K562 (cell line): ENCODE measurements at regions not wholly inside any gene's neighbourhood (a gene's known extent, or its start where the extent isn't known, plus 50 kb on each side); places are given as distances from the start of the nearest gene placed in this dataset.

Source experiments
- ATAC-seq: fragments of 200-7000 bp; cut with Tn5 transposase; 3 replicates; pipeline ENCODE4 v1.9.1; 2020; ENCODE audit warnings: moderate library complexity
- BruUV-seq: library from RNA; stranded (reverse); fragments of 400-500 nt; replicated peaks from 2 replicates; lab custom pipeline; 2021; lab: Mats Ljungman, UMichigan
- CTCF ChIA-PET: fragments of 300-600 bp; formaldehyde crosslinking; extraction: SDS; loops from one replicate; lab custom pipeline; 2021; ENCODE audit warnings: low intra/inter-chr PET ratio; lab: Yijun Ruan, JAX
- POLR2A ChIA-PET: fragments of 300-600, 350-650 bp; sonication (Branson Sonifier 250); formaldehyde crosslinking; extraction: SDS; loops from one replicate; lab custom pipeline; 2021; ENCODE audit warnings: antibody characterized with exemption, inconsistent platforms; lab: Yijun Ruan, JAX
- DNase-seq, 4 experiments: peaks; one replicate each; pipeline versions ENCODE4 v3.0.0 to v3.0.0-alpha.2; 2011 to 2018; ENCODE audit warnings: low spot score in 3 of 4, mixed read lengths in 3 of 4; ENCODE audit errors: extremely low read depth in 1 of 4
- FAIRE-seq: peaks from 2 replicates; lab custom pipeline; 2011; peaks lifted over from hg19 to GRCh38; lab: Jason Lieb, UNC
- H2AFZ ChIP-seq: 2 replicates; pipeline ENCODE4 v1.6.0; 2011; ENCODE audit warnings: low read depth, low read length, control low read depth, inconsistent platforms
- H3K27ac ChIP-seq: fragments of 200-600 bp; 3 replicates; pipeline ENCODE4 v1.8.0; 2011; ENCODE audit warnings: low read depth, mild to moderate bottlenecking, control low read depth, inconsistent platforms, low read length, moderate library complexity, mixed read lengths; ENCODE audit errors: extremely low read depth
- H3K27me3 ChIP-seq, 2 experiments: fragments of 300-600 bp in 1 of 2; 2 replicates in 1 of 2; 3 replicates in 1 of 2; pipeline versions ENCODE4 v1.6.0 to v1.8.0; 2011; ENCODE audit warnings: inconsistent platforms in 2 of 2, low read length in 2 of 2, mild to moderate bottlenecking in 1 of 2, mixed read lengths in 1 of 2, moderate library complexity in 1 of 2; ENCODE audit not compliant: control insufficient read depth in 2 of 2, insufficient read depth in 2 of 2
- H3K36me3 ChIP-seq: fragments of 300-600 bp; 3 replicates; pipeline ENCODE4 v1.8.0; 2011; ENCODE audit warnings: mild to moderate bottlenecking, low read length, inconsistent platforms; ENCODE audit not compliant: control insufficient read depth, insufficient read depth
- H3K4me1 ChIP-seq, 2 experiments: fragments of 200-600 bp in 1 of 2; replicated peaks in 1 of 2; 2 replicates in 1 of 2; 3 replicates in 1 of 2; pipeline versions ENCODE4 v1.5.1 to v1.8.0; 2011; ENCODE audit warnings: inconsistent platforms in 2 of 2, low read length in 2 of 2, mild to moderate bottlenecking in 1 of 2, mixed read lengths in 1 of 2, moderate library complexity in 1 of 2; ENCODE audit not compliant: control insufficient read depth in 2 of 2, insufficient read depth in 2 of 2
- H3K4me2 ChIP-seq: 2 replicates; pipeline ENCODE4 v1.6.1; 2011; ENCODE audit warnings: low read length, control low read depth, inconsistent platforms, mixed read lengths; ENCODE audit not compliant: insufficient read depth
- H3K4me3 ChIP-seq: fragments of 200-600 bp; sonication (generic), shearing (Covaris generic); 2 replicates; pipeline ENCODE4 v1.5.1; 2016; ENCODE audit warnings: control low read depth, inconsistent platforms
- H3K79me2 ChIP-seq: fragments of 200-600 bp; 3 replicates; pipeline ENCODE4 v1.8.0; 2011; ENCODE audit warnings: low read length, inconsistent platforms; ENCODE audit not compliant: control insufficient read depth, insufficient read depth
- H3K9ac ChIP-seq, 2 experiments: 2 replicates each; pipeline versions ENCODE4 v1.6.0 to v1.6.1; 2011; ENCODE audit warnings: low read depth in 2 of 2, low read length in 2 of 2, control low read depth in 1 of 2, inconsistent platforms in 1 of 2, mild to moderate bottlenecking in 1 of 2, mixed read lengths in 1 of 2; ENCODE audit not compliant: insufficient read depth in 1 of 2
- H3K9me1 ChIP-seq: one replicate; pipeline ENCODE4 v1.6.0; 2011; ENCODE audit warnings: inconsistent platforms, mild to moderate bottlenecking, low read length, moderate library complexity; ENCODE audit not compliant: control insufficient read depth, insufficient read depth
- H3K9me3 ChIP-seq: replicated peaks from 2 replicates; pipeline ENCODE4 v1.5.1; 2011; ENCODE audit warnings: low read depth, low read length, inconsistent platforms; ENCODE audit not compliant: control insufficient read depth, insufficient read depth
- H4K20me1 ChIP-seq: replicated peaks from 2 replicates; pipeline ENCODE4 v1.6.1; 2011; ENCODE audit warnings: low read length, inconsistent platforms, mixed read lengths; ENCODE audit not compliant: control insufficient read depth, insufficient read depth
- ETS2 ChIP-seq: IDR thresholded peaks from 2 replicates; pipeline ENCODE4 v1.6.1; 2016; ENCODE audit warnings: borderline replicate concordance, missing genetic modification characterization, mild to moderate bottlenecking, moderate library complexity, missing compliant biosample characterization; ENCODE audit not compliant: poor library complexity, severe bottlenecking
- FOXK2 ChIP-seq, 2 experiments: fragments of 450-650 bp; IDR thresholded peaks in 1 of 2; conservative IDR thresholded peaks in 1 of 2; 2 replicates each; pipeline ENCODE4 v1.6.1; 2016; ENCODE audit warnings: low read depth in 2 of 2, mild to moderate bottlenecking in 1 of 2
- MAFG ChIP-seq: fragments of 450-650 bp; conservative IDR thresholded peaks from 2 replicates; pipeline ENCODE4 v1.6.1; 2016; ENCODE audit warnings: missing genetic modification characterization, missing compliant biosample characterization
- POLR2AphosphoS2 ChIP-seq: IDR thresholded peaks from 2 replicates; pipeline ENCODE4 v1.6.1; 2012; ENCODE audit warnings: low read length, improper control_type of control experiment
- SRSF9 ChIP-seq: fragments of 200-400 bp; formaldehyde crosslinking; IDR thresholded peaks from 2 replicates; pipeline ENCODE4 v1.6.1; 2017; ENCODE audit warnings: low read depth, low read length, borderline replicate concordance
- WGBS: fragments of 100-300 bp; shearing (Covaris generic); methylation state at CpG from one replicate; pipeline ENCODE4 v1.1.6; 2016; ENCODE audit warnings: low coverage, mixed read lengths; ENCODE audit not compliant: insufficient coverage; ENCODE audit errors: missing lambda C conversion rate; 5-methylcytosine and 5-hydroxymethylcytosine counted together
- in situ Hi-C: fragments of 300-500 bp; cut with MboI; formaldehyde crosslinking; loops from 4 replicates; pipeline ENCODE4 v1.15.0; 2018; ENCODE audit warnings: inconsistent platforms, mixed read lengths
- intact Hi-C: fragments of 100-400 bp; cut with micrococcal nuclease; formaldehyde crosslinking; loops from 2 replicates; pipeline ENCODE4 v1.14.2; 2022
- TF ChIP-seq, protein P1 (sequence below): fragments of 250-450 bp; sonication (Bioruptor Pico); IDR thresholded peaks from 2 replicates; pipeline ENCODE4 v1.8.0; 2021; ENCODE audit warnings: moderate library complexity, mild to moderate bottlenecking, inconsistent platforms
- TF ChIP-seq, protein P2 (sequence below): fragments of 150-350 bp; IDR thresholded peaks from 2 replicates; pipeline ENCODE4 v1.6.1; 2014; ENCODE audit warnings: low read depth, mild to moderate bottlenecking, low read length, borderline replicate concordance

DNA sequence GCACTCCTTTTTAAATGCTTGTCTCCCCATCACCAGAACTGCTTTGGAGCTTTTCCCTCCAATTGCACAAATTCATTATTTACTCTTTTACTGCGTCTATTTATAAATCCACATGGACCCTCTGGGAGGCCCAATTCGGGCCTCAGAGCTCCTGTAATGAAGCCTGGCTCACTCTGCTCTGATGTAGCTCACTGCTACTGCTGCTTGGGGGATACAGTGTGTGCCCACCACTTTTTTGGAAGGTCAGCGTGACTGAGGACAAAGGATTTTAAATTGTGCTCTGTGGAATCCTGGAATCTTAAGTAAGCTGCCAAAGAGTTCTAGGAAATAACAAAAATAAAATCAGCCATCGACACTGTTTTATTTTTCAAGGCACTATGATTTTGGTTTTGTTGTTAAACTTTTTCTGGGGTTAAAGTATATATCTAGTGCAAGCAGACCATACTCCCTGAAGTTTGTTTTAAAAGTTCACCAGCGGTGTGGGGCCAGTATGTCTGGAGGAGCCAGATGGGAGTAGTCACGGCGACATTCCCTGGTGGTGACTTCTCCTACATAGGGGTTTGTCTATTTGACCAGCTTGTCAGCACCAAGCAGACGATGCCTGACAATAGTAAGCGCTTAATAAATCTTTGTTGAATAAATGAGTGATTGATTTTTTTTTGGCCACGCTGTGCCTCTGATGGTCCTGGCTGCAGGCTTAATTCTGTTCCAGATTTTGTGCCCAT lies 142.8 kb downstream of the TMEM38B start (continued):
- no peak for TF ChIP-seq ETS2
- no peak for TF ChIP-seq FOXK2 (conservative IDR thresholded peaks at IDR 0.05 in 1 of 2, IDR thresholded peaks at IDR 0.05 in 1 of 2; ENCODE audit: low read depth in 2 of 2)
- TF ChIP-seq SRSF9 = no peak
- TF ChIP-seq MAFG = no peak
- TF ChIP-seq POLR2AphosphoS2 = no peak
- TF ChIP-seq, protein P1, sequence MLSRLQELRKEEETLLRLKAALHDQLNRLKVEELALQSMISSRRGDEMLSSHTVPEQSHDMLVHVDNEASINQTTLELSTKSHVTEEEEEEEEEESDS = no peak

DNA sequence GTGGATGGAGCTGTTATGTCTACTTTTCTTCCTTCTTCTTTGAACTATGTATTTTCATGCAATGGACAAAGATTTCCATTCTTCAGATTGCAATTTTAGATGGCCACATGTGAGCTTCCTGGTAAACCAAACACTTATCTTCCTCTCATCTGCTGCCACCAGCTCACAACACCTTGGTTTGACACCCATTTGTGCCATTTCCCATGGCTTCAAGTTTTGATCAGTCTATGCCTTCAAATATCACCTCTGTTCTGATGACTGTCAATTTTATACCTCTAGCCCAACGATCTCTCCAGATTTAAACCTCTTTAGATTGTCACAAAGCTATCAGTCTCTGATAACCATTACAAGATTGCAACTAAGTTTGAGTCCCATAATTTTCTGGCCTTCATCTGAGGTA lies 147.2 kb downstream of the TMEM38B start:
- POLR2A ChIA-PET = interaction anchor here (0.6 to 0.7 kb wide), 3 partner anchors 43 to 132 kb away, joined by 3 to 4 read pairs (median 3); no protein-coding TSS in a partner anchor
- TF ChIP-seq, protein P2, sequence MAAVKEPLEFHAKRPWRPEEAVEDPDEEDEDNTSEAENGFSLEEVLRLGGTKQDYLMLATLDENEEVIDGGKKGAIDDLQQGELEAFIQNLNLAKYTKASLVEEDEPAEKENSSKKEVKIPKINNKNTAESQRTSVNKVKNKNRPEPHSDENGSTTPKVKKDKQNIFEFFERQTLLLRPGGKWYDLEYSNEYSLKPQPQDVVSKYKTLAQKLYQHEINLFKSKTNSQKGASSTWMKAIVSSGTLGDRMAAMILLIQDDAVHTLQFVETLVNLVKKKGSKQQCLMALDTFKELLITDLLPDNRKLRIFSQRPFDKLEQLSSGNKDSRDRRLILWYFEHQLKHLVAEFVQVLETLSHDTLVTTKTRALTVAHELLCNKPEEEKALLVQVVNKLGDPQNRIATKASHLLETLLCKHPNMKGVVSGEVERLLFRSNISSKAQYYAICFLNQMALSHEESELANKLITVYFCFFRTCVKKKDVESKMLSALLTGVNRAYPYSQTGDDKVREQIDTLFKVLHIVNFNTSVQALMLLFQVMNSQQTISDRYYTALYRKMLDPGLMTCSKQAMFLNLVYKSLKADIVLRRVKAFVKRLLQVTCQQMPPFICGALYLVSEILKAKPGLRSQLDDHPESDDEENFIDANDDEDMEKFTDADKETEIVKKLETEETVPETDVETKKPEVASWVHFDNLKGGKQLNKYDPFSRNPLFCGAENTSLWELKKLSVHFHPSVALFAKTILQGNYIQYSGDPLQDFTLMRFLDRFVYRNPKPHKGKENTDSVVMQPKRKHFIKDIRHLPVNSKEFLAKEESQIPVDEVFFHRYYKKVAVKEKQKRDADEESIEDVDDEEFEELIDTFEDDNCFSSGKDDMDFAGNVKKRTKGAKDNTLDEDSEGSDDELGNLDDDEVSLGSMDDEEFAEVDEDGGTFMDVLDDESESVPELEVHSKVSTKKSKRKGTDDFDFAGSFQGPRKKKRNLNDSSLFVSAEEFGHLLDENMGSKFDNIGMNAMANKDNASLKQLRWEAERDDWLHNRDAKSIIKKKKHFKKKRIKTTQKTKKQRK = no peak
- BruUV-seq = no TSS peak

More for the DNA sequence above, 147.2 kb downstream of the TMEM38B start:
- DNase-seq = no peak
- no peaks in the 10 kb centered on the region for H3K27me3 ChIP-seq
- CTCF ChIA-PET = interaction anchor here (2.6 kb wide), 1 partner anchor 40 kb away, joined by 24 read pairs; no protein-coding TSS in a partner anchor
- ATAC-seq = no peak
- no peaks in the 10 kb centered on the region for H3K4me1 ChIP-seq
- no peaks in the 10 kb centered on the region for H3K9me3 ChIP-seq
- WGBS = 0% methylated on average over 1 of the region's 1 CpG
- H3K9me1 ChIP-seq = no peaks in the 10 kb centered on the region
- no peak overlapping the region for H3K4me3 ChIP-seq
- in situ Hi-C loops (loop anchor here (25.0 kb wide), 1 partner anchor 229 kb away; no protein-coding TSS in a partner anchor), intact Hi-C loops (no loop called here)
- no peak overlapping the region for H3K4me2 ChIP-seq
- H3K36me3 ChIP-seq = no peaks in the 10 kb centered on the region
- no peak for FAIRE-seq
- no peak overlapping the region for H2AFZ ChIP-seq
- H4K20me1 ChIP-seq = no peaks in the 10 kb centered on the region
- H3K27ac ChIP-seq = no peak overlapping the region
- no peak overlapping the region for H3K9ac ChIP-seq
- no peaks in the 10 kb centered on the region for H3K79me2 ChIP-seq
